ENCODE measurements at regions not wholly inside any gene's neighbourhood (a gene's known extent, or its start where the extent isn't known, plus 50 kb on each side); places are given as distances from the start of the nearest gene placed in this dataset.

DNA sequence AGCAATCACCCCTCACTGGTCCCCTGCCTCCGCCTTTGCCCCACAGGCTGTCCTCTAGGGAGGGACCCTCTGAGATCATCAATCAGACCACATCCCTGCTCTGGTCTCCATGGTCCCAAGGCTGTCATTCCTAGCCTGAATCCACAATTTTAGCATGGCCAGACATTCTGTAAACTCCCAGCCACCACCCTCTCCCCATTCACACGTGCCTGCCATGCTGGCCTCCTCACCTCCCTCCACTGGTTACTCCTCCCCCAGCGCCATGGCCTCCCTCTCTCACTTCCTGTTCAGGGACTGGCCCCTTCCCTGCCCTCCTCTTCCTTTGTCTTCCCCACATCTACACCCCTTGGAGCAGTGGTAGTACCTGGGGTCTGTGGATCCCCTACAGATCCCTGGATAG lies 150.7 kb upstream of the MLN start:
- Histone ChIP-seq H3K4me3 (no peak overlapping the region), H3K36me3 (no peaks in the 10 kb centered on the region), H3K9me3 (no peaks in the 10 kb centered on the region), H3K4me1 (no peaks in the 10 kb centered on the region), H3K27ac (no peak overlapping the region), H3K27me3 (no peaks in the 10 kb centered on the region)
- ATAC-seq (no peak), DNase-seq (no peak)
- TF ChIP-seq POLR2A (IDR thresholded peaks at IDR 0.05) (no peak), CTCF (IDR thresholded peaks at IDR 0.05) (no peak)
- WGBS (ENCODE audit: insufficient coverage, low coverage, low lambda C conversion rate, missing lambda C conversion rate) = 29% methylated on average over 2 of the region's 3 CpGs
- intact Hi-C loops (cut with DNase I) = no loop called here

DNA sequence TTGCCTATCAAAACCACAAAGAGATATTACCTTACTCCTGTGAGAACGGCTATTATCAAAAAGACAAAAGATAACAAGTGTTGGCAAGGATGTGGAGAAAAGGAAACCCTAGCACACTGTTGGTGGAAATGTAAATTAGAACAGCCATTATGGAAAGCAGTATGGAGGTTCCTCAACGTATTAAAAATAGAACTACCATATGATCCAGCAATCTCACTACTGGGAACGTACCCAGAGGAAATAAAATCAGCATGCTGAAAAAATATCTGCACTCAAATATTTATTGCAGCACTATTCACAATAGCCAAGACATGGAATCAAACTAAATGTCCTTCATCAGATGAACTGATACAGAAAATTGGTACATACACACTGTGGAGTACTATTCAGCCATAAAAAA lies 149.4 kb upstream of the MLN start:
- DNase-seq (no peak), ATAC-seq (no peak)
- no peaks in the 10 kb centered on the region for H3K9me3 ChIP-seq
- intact Hi-C loops (cut with DNase I) = no loop called here
- H3K36me3 ChIP-seq = no peaks in the 10 kb centered on the region
- H3K27me3 ChIP-seq = no peaks in the 10 kb centered on the region
- 27% methylated on average over 3 of the region's 3 CpGs for WGBS (ENCODE audit: insufficient coverage, low coverage, low lambda C conversion rate, missing lambda C conversion rate)
- no peak overlapping the region for H3K4me3 ChIP-seq
- no peaks in the 10 kb centered on the region for H3K4me1 ChIP-seq
- no peak for TF ChIP-seq CTCF (IDR thresholded peaks at IDR 0.05)
- TF ChIP-seq POLR2A (IDR thresholded peaks at IDR 0.05) = no peak
- no peak overlapping the region for H3K27ac ChIP-seq

DNA sequence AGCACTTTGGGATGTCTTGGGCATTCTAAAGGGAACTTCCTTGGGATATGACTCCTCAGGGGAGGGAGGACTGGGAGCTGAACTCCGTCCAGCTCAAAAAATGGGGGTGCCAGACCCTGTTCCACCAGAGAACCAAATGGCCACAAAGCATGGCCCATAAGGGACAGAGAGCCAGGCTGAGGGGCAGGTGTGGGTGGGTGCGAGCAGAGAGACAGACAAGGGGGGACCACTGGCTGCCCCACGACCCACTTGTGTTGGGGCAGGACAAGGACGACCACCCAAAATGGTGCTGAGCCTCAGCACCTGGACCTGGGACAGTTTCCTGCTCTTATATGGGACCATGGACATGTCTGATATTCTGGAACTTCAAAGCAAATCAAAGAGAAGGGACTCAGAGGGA lies 148.2 kb upstream of the MLN start:
- TF ChIP-seq CTCF (IDR thresholded peaks at IDR 0.05) (no peak), POLR2A (IDR thresholded peaks at IDR 0.05) (no peak)
- Histone ChIP-seq H3K4me3 (no peak overlapping the region), H3K27ac (no peak overlapping the region), H3K36me3 (no peaks in the 10 kb centered on the region), H3K9me3 (no peaks in the 10 kb centered on the region), H3K27me3 (no peaks in the 10 kb centered on the region), H3K4me1 (no peaks in the 10 kb centered on the region)
- no peak for ATAC-seq
- intact Hi-C loops (cut with DNase I) = no loop called here
- 49% methylated on average over 2 of the region's 4 CpGs for WGBS (ENCODE audit: insufficient coverage, low coverage, low lambda C conversion rate, missing lambda C conversion rate)
- no peak for DNase-seq

GRCh38 chr6:33950891-33951889 lies 147.4 kb upstream of the MLN start:
- DNase-seq (no peak), ATAC-seq (no peak)
- H3K36me3 ChIP-seq = no peaks in the 10 kb centered on the region
- no peaks in the 10 kb centered on the region for H3K27me3 ChIP-seq
- H3K9me3 ChIP-seq = no peaks in the 10 kb centered on the region
- H3K4me3 ChIP-seq = no peak overlapping the region
- H3K4me1 ChIP-seq = no peaks in the 10 kb centered on the region
- intact Hi-C loops (cut with DNase I) = no loop called here
- WGBS (ENCODE audit: insufficient coverage, low coverage, low lambda C conversion rate, missing lambda C conversion rate) = 83% methylated on average over 9 of the region's 25 CpGs
- TF ChIP-seq POLR2A (IDR thresholded peaks at IDR 0.05) (no peak), CTCF (IDR thresholded peaks at IDR 0.05) (no peak)
- H3K27ac ChIP-seq = no peak overlapping the region
